ENCODE measurements at regions not wholly inside any gene's neighbourhood (a gene's known extent, or its start where the extent isn't known, plus 50 kb on each side); places are given as distances from the start of the nearest gene placed in this dataset.

DNA sequence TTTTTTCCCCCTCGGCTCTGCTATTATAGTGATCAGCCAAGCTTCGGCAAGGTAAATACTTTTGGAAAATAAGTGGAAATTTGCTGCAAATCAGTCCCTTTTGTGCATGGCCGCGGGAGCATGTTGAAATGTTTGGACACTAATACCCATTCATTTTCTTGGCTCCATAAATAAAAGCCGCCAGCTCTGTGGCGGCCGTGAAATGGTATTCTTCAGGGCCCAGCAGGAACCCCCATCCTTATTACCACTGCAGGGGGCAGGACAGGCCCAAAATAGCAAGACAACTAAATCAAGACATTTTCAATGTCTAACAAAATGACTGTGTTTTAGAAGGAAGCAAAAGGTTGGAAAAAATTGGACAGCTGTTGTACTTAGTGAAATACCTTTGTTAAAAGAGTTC, 362.3 kb downstream of the NR2F2 start:
- no peak for DNase-seq

DNA sequence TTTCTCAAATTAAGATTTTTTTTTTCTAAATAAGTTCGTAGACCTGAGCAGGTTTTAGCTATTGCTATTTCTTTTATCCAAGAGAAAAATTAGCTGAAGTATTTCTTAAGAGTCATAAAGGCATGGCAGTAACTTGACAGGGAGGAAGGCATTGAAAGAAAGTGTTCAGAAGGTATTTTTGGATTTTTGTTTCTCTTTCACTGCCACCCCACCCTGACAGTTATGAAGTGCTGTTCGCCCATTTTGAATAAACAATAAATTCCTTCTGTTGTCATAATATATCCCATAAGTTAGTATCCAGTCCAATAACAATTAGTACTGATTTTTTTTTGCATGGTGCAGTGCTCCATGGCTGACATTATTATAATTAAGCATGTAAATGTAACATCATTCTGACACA, 363.0 kb downstream of the NR2F2 start:
- DNase-seq = no peak

DNA sequence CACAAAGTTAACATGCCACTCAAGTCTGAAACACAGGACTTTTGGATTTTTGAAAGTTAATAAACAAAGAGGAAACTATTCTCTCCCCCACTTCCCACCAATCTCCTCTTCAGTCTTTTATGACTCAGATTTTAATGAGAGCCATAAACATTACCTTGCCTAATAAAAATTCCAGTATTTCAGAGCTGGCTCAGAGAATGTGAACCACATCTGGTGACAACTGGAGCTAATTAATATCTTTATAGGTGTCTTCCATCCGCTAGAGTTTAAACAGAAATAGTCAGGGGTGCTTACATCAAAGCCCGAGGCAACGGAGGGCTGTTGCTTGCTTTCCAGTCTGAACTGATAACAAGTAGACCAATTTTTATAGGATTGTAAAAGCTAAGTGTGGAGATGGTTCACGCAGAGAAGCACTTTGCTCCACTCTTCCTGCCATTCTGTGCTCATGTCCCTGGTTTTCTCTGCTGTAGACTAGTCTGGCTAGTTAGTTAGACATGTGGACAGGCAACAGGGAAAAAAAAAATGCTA, 363.6 kb downstream of the NR2F2 start:
- no peak for DNase-seq

DNA sequence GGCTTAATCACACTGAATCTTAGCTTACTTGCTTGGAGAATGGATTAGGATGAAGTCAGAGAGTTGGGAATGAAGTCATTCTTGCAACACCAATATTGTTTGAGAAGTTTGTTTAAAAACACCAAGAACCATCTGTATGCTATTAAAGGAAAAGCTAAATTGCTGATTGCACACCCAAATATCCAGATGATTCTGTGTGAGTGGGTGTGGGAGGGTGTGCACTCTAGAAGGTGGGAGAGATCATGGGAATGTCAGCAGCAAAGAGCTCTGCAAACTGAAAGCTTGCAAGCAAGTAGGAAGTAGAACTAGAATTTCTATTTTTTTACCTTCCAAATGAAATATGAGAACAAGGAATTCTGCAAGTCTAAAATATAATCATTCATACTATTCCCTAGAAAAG, 364.9 kb downstream of the NR2F2 start:
- DNase-seq = no peak

DNA sequence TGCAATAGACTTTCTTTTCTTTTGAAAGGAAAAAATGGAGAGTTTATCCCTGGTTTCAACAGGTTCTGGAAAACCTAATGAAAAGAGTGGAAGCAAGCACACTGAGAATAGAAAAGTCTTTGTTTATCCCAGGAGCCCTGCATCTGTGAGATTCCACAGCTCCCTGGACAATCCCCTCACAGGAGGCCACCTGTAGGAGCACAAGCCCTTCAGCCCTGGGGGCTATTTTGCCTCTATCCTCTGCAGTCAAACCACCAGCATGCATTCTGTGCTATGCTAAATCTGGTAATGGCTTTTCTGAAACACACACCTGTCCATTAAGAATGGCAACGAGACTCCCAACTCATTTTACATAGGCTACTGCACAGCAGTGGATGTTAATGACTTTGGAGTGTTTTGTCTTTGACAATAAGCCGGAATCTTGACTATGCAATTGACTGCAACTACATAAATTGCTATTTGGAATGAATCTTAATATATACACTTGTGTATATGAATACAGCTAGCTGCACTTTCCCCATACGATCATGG, 369.4 kb downstream of the NR2F2 start:
- DNase-seq = no peak

DNA sequence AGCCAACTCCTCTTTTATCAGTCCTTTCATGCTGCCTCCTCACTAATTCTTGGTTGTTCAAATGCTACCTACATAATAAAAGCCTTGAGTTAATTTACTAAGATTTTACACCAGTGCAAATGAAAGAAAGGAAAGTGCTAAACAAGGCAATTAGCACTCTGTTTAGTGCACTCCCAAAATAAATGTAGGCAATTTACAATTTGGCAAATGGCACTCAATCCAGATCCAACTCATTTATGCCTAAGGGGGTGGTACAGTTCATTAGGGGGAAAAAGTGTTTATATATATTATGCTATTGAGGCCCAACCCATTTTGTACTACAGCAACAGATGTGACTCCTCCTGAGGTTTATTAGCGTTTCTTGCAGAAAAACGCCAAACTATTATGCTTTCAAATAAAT, 370.1 kb downstream of the NR2F2 start:
- DNase-seq = no peak

DNA sequence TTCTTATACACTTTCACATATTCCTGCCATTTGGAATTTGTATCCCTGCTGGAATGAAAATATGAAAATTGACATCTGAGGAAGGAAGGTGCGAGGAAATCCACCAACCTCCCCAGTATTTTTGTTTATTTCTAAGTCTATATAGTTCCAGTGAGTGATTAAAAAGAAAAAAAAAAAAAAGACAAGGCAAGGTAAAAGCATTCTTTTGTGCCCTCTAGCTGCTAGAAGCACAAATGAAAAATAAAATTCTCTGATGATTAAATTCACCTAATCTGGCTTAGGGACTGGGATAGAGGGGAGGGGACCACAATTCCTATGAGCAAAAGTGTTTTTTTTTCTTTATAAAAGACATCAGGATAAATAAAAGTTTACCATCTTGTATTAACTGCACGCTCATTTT, 370.9 kb downstream of the NR2F2 start:
- DNase-seq = no peak

DNA sequence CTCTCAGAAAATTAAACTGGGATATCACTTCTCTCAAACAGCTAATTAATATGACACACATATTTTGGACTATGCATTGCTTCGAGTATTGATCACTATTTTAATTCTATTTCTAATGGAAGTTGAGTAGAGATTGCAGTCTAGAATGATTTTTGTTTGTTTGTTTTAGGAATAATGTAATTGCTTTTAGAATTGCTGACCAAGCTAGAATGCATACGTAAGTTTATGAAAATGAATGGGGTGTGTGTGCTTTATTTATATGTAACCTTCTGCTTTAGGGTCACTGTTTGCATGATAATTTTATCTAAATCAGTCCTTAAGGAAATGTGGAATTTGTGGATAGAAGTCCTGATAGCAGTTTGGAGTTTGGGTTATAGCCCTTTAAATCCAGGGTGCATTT, 371.4 kb downstream of the NR2F2 start:
- DNase-seq = no peak

DNA sequence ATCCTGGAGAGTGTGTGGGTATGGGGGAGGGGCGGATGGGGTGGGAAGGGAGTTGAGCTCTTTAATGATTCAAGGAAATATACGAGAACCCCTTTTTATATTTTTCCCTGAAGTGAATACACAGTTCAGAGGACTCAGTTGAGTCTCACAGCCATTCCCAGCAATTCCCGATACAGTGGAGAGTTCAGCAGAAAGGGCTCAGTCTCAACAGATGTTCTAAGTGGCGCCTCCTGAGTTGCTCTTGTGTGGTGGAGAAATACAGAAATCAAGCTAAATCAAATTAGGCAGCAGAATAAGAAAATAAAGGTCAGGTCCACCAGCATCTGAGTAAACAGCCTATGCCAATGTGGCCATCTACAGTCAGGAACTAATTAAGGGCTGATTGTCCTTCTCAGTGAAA, 372.1 kb downstream of the NR2F2 start:
- no peak for DNase-seq

DNA sequence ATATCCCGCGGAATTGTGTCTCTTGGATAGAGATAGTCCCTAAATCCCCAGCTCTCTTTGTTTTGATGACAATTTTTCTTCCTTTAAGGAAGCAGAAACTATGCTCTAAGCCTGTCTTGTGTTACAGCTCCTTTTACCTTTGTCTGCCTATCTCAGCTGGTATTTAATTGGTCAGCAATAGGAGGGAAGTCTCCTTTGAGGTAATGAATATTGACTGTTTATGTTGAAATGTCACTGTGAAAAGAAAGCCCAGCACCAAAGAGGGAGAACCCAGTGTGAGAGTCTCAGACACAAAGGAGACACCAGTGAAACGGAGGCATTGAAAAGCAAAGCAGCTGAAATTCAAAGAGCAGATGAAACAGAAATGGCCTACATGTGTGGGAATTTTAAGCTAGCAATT, 372.6 kb downstream of the NR2F2 start:
- DNase-seq = no peak

DNA sequence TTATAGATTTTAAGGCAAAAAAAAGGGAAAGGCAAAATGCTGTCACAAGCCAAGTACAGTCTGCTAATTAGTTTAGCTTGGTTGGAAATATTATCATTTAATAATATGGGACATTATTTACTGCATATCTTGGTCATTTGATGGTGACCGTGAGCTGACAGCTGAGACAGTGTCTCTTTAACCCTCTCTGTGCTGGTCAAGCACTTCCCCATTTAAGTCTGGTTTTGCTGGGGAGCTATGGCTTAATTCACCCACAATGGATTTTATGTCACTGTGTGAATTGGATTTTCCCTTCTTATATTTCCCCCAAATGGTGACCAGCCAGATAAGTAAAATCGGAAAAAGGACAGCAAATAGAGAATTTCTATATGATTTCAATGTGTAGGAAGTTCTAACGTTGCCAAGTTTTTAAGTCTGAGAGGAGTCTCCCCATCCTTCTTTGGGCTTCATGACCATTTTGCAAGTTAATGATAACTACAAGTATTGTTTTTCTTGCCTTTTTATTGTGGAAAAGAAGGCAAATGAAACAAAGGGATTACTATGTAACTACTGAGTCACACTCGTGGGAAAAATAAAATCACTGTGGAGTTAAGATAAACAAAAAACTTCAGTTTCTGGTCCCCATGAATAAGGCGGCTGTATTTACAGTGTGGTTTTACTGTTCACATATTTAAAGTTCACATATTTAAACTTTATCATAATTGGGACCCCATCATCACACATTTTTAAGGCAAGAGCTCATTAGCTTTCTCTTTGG, 373.5 kb downstream of the NR2F2 start:
- DNase-seq = no peak

DNA sequence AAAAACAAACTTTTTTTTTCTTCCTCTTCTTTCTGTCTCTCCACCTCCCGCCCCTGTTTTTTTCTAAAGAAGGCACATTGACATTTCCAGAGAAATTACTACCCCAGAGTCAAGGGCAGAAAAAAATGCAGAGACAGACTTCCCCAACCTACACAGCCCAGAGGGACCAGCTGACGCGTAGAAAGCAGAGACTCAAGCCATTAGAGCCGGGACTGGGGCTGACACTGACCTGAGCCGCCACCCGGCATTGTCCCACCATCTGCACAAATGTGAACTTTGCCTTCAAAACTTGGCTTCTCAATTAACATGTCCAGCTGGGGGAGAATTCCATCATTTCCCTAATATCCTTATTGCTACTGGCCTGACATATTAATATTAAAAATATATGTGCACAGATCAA, 385.6 kb downstream of the NR2F2 start:
- no peak for DNase-seq

DNA sequence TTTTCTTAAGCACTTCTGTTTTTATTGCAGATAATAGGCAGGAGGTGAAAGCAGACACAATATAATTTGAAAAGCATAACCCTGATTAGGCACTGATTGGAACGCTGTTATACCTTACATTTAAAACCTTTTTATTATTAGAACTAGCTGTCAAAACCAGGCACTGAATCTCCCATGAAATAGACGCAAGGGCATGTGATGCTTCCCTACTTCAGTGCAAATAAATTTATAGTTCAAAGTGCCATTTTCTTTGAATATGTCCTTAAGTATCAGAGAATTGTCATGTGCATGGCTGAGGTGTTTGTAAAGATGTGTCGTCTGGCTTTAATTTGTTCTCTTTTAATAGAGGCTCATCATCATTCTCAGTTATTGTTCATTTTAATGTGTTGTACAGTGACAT, 386.0 kb downstream of the NR2F2 start:
- DNase-seq = no peak

DNA sequence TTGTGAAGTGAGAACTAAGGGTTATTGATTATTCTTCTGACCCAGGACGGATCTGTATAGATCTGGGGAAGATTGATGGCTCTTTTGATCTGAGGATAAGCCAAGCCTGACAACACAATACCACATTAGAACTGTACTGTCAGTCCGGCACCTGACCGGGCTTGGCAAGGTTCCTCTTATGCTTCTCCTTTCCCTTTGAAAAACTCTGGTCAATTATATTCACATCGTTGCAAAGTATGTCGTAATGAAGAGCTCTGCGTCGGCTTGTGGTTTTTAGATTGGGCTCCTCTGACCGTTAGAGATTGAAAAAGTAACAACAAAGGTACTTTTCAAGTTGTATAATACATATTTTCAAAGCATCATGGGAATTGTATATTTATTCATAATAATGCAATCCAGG, 389.8 kb downstream of the NR2F2 start:
- DNase-seq = no peak

DNA sequence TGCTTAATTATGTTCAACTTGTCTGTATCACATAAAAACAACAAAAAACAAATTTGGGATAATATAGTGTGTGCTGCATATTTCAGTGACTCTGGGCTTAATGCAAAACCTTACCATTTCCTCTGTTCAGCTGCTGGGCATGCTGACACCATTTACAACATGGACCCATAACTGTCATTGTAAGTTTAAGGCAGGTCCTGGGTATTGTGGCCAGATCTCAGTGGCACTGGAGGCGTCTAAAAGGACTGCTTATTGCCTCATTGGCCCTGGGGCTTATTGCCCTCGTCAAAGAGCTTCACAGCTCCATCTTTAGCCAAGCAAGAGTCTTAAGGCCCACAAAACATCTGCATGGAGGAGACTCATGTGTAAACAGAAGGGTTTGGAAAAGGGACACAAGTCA, 390.2 kb downstream of the NR2F2 start:
- no peak for DNase-seq

DNA sequence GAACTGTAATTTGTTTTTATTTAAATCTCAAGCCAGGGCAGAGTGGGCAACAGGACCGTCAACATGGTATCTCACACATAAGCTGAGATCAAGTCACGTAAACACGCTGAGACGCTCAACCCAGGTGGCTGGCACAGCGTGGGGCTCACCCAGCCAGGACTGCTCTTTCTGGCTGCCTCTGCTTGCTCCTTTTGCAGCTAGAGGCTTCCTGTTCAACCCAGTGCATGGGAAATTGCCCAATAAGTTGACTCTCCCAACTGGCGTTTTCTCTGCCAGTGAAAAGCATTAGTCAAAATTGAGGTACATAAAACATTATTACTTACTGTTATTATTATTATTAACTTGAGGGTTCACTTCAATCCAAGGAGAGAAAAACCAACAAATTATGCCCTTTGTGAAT, 398.1 kb downstream of the NR2F2 start:
- no peak for DNase-seq

DNA sequence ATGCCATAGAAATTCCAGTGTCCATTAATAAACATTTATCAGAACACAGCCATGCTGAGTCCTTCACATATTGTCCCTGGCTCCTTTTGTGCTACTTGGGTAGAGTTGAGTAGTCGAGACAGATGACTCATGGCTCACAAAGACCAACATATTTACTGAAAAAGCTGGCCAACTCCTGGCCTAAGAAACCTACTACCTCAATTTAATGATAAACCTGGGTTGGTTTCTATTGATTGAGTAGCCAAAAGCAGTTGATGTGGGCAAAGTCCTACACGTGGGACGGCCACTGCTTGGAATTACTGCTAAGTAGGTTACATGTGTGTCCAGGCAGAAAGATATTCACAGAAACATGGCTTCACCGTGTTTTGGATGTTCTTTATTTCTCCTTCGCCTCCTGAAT, 402.2 kb downstream of the NR2F2 start:
- no peak for DNase-seq

DNA sequence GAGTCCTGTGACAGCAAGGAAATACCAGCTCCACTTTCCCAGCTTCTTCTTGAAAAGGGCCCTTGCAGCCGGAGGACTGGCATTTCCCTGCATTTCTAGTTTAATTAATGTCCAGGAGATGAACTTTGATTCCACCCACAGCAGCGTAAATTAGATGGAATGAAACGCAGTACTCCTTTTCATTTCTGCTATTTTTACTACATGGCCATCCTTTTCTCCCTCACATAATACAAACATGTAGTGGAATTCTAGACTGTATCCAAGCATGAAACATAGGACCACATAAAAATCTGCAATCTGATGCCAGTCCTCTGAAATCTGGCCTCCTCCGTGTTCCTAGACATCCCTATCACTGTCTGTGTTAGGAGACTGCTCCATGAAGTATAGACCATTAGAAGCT, 403.2 kb downstream of the NR2F2 start:
- no peak for DNase-seq

DNA sequence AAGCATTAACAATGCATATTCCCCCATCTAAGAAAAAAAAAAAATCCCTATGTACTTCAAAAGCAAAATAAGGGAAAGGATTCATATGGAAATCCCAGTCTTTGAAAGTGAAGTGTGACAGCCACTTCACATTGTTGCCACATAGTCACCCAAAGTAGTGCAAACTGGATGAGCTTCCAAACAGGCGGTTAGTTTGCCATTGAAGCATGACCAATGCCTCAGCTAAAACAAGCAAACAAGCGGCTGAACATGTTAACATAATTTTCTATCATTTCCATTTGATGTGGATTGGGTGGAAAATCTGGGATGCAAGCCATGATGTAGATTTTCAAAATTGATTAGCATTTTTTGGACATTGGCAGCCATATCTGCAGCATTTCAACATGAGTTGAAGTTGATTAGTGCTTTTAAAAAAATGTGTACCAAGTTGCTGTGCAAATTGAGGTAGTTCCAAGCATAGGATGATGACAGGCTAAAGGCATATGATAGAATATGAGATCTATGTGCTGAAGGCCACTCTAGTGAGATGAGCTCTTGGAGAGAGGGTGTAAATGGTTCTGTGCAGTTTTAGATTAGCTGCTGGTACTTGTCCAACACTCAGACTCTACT, 405.2 kb downstream of the NR2F2 start:
- no peak for DNase-seq

DNA sequence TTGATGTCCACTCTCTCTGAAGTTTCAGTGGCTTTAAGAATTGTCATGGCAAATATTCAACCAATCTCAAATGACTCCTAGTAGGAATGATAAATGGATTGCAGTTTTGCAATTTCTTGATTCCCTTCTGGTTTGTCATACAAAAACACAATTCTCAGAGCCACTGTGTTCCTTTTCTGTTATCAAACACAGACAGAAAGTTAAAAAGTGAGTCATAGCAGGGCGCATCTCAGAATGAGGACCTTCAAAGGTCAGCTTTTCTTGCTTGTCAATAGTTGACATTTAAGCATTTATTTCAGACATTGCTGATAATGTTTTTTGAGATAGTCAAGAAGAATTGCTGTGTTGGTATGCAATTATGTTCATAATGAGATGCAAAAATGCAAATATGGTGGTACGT, 405.9 kb downstream of the NR2F2 start:
- DNase-seq = no peak

DNA sequence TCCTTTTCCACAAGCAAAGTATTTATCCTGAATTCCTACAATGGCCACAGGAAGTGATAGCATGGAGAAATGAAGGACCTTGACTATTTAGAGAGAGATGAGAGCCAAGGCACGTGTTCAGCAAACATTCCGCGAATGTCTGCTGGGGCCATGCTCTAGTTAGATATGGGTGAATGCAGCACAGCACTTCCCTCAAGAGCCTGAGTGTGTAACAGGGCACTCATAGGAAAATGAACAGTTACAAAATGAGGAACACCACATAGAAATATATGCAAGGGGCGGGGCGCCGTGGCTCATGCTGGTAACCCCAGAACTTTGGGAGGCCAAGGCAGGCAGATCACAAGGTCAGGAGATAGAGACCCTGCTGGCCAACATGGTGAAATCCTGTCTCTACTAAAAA, 406.9 kb downstream of the NR2F2 start:
- DNase-seq = no peak

DNA sequence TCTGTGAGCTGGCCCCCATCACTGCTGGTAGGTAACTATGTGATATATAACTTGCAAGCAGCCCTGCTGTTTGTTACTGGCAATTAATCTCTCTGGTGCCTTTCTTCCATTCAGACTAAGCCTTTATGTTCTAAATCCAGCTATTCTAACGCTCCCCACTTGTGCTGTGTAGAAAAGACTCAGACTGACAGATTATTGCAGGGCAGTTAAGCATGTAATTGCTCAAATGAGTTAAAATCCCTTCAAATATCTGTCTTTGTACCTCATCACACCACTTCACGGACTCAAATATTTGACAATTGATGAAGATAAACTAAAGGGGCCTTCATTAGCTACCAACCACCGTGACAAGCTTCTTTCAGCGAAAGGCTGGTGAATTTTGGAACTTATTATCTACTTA, 416.2 kb downstream of the NR2F2 start:
- no peak for DNase-seq

DNA sequence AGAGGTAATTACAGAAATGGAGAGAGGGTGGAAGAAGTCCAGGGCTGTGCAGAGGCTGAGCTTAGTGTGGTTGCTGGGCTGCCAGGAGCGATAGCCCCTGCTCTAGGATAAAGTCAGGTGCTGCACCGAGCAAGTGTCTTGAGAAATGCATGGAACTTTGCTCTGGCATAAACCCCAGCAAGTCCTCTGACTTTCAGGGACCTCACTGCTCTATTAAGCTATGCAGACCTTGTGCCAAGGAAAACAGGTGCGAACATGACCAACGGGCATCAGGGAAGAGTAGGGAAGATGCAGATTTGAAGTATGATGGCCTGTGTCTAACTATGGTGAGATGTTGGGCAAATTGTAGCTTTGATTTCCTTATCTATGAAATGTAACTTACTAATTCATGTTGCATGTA, 416.8 kb downstream of the NR2F2 start:
- DNase-seq = no peak

DNA sequence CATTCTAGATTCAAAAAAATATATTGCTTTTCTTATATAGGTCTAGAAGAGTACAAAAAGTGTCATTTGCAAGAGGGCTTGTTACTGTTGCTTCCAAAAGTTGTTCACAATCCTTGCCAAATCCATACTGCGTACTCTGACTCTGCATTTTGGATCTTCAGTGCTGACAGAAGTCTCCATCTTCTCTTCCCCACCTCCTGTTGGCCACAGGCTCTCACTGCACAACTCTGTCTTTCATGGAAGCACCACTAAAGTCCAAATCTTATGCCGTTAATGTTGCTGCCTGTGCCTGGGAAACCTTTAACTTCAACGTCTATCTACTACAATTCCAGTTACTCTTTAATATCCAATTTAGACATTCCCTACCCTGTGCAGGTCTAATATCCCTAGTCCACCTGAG, 419.9 kb downstream of the NR2F2 start:
- DNase-seq = no peak

DNA sequence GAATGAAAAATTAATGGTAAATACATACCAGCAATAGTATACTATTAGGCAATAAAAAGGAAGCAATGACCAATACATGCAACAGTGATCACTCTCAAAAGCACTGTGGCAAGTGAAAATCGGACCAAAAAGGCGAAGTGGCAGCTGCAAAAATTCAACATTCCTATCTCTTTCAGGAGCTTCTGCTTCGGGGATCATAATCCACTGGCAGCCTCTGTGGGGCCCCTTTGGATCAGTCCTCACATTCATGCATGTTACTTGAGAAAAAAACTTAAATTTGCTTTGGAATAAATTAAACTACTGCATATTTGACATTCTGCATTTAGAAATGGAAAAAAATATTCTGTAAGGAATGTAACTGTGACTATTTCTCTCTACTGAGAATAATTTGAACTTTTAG, 425.6 kb downstream of the NR2F2 start:
- no peak for DNase-seq

Measured in activated naive CD4-positive, alpha-beta T cell (primary cell).